Activated CD8-positive, alpha-beta T cell treated with anti-CD3 and anti-CD28 coated beads for 36 hours (primary cell): ENCODE measurements at regions not wholly inside any gene's neighbourhood (a gene's known extent, or its start where the extent isn't known, plus 50 kb on each side); places are given as distances from the start of the nearest gene placed in this dataset.

Source experiments
- ATAC-seq: fragments of 200-7000 bp; cut with Tn5 transposase; one replicate; pipeline ENCODE4 v1.10.0; 2021; ENCODE audit warnings: mild to moderate bottlenecking, moderate library complexity
- CTCF ChIA-PET: fragments of 350-600 bp; sonication (Branson Sonifier 250); formaldehyde crosslinking; loops from one replicate; lab custom pipeline; 2021; ENCODE audit warnings: antibody characterized with exemption; lab: Charles Lee
- POLR2A ChIA-PET: fragments of 350-600 bp; sonication (Branson Sonifier 250); formaldehyde crosslinking; loops from one replicate; lab custom pipeline; 2021; ENCODE audit warnings: antibody characterized with exemption; lab: Charles Lee
- DNase-seq: peaks from one replicate; pipeline ENCODE4 v3.0.0-alpha.2; 2020
- H3K27ac Mint-ChIP-seq: one replicate; pipeline ENCODE4 v1.8.0; 2021; ENCODE audit warnings: mild to moderate bottlenecking, mixed read lengths
- H3K27me3 Mint-ChIP-seq: one replicate; pipeline ENCODE4 v1.8.0; 2021; ENCODE audit warnings: mixed read lengths
- H3K36me3 Mint-ChIP-seq: one replicate; pipeline ENCODE4 v1.8.0; 2021; ENCODE audit warnings: low read depth, mixed read lengths
- H3K4me1 Mint-ChIP-seq: one replicate; pipeline ENCODE4 v1.8.0; 2021; ENCODE audit warnings: low read depth, mixed read lengths
- H3K4me3 Mint-ChIP-seq: one replicate; pipeline ENCODE4 v1.8.0; 2021; ENCODE audit warnings: mild to moderate bottlenecking, moderate library complexity, mixed read lengths
- H3K9me3 Mint-ChIP-seq: one replicate; pipeline ENCODE4 v1.8.0; 2021; ENCODE audit warnings: mixed read lengths
- intact Hi-C: fragments of 100-400 bp; cut with micrococcal nuclease; formaldehyde crosslinking; loops from one replicate; pipeline ENCODE4 v1.10.0; 2022
- TF ChIP-seq, protein P1 (sequence below): fragments of 200-600 bp; IDR thresholded peaks from one replicate; pipeline ENCODE4 v1.8.0; 2022; ENCODE audit warnings: antibody characterized with exemption, mild to moderate bottlenecking

DNA sequence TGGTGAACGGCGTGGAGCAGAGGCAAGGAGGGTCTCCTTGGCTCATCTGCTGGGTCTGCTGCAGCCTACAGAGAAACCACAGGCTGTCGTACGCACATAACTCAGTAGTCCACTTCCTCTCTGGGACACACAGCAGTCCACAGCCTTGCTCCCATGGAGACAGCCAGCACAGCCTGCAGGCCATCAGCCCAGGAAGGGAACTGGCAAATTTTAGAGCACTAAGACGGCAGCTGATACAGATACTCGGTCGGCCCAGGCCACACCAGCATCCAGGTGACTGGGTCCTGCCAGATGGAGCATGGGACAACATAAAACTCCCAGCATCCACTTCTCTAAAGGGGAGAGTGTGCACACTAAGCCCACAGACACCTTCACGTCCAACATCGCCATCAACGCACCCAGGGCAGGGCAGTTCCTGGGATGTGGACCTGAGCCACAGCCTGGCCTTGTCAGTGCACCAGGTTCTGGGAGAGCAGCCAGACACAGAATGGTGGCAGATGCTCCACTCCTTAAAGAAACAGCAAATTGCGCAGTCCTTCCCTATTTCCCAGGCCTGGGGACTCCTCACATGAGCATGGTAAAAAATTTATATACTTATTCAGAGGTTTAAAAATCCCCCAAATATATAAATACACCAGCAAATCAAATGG, 247.1 kb upstream of the RAB4A start:
- DNase-seq (no peak), ATAC-seq (no peak)
- Mint-ChIP-seq H3K9me3 (no peaks in the 10 kb centered on the region), H3K27me3 (no peaks in the 10 kb centered on the region), H3K27ac (no peak overlapping the region), H3K4me1 (peaks cover 11% of the 10 kb centered on the region), H3K4me3 (no peak overlapping the region), H3K36me3 (no peaks in the 10 kb centered on the region)
- intact Hi-C loops: no loop called here
- ChIA-PET POLR2A (interaction anchor here (0.5 kb wide), 1 partner anchor 94 kb away, joined by 3 read pairs; no protein-coding TSS in a partner anchor), CTCF (no interaction called here)
- TF ChIP-seq, protein P1, sequence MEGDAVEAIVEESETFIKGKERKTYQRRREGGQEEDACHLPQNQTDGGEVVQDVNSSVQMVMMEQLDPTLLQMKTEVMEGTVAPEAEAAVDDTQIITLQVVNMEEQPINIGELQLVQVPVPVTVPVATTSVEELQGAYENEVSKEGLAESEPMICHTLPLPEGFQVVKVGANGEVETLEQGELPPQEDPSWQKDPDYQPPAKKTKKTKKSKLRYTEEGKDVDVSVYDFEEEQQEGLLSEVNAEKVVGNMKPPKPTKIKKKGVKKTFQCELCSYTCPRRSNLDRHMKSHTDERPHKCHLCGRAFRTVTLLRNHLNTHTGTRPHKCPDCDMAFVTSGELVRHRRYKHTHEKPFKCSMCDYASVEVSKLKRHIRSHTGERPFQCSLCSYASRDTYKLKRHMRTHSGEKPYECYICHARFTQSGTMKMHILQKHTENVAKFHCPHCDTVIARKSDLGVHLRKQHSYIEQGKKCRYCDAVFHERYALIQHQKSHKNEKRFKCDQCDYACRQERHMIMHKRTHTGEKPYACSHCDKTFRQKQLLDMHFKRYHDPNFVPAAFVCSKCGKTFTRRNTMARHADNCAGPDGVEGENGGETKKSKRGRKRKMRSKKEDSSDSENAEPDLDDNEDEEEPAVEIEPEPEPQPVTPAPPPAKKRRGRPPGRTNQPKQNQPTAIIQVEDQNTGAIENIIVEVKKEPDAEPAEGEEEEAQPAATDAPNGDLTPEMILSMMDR: no peak

DNA sequence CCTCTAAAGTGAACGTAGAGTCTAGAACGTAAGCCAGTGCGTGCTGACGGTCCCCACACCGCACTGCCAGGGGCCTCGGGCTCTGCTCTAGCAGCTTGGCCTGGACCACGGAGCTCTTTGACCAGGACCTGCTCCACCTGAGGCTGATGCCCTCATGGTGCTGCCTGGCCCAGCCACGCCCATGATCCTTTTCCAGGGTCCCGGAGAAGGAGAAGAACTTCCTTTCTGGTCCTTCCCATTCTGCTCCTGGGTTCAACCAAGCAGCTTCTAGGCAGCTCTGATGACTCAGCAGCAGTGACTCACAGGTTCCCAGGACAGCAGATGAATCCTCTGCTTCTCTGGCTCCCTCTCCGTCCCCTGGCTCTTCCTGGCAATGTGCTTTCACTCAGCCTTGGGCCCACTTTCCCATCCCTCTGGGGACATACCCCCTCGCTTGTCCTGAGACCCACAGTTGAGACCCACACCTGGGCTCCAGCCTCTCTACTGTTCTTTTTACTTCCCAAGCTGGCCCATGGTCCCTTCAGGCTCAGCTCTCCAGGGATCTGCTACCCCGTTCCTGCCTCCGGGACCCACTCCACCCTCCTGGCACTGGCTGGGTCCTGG, 246.3 kb upstream of the RAB4A start:
- no peak overlapping the region for H3K4me3 Mint-ChIP-seq
- H3K36me3 Mint-ChIP-seq: no peaks in the 10 kb centered on the region
- intact Hi-C loops: no loop called here
- no peaks in the 10 kb centered on the region for H3K27me3 Mint-ChIP-seq
- DNase-seq (peak; percentile 24), ATAC-seq (no peak)
- H3K4me1 Mint-ChIP-seq: peaks cover 11% of the 10 kb centered on the region
- CTCF ChIA-PET: no interaction called here
- TF ChIP-seq, protein P1: no peak
- no peak overlapping the region for H3K27ac Mint-ChIP-seq
- no peaks in the 10 kb centered on the region for H3K9me3 Mint-ChIP-seq
- POLR2A ChIA-PET: no interaction called here

DNA sequence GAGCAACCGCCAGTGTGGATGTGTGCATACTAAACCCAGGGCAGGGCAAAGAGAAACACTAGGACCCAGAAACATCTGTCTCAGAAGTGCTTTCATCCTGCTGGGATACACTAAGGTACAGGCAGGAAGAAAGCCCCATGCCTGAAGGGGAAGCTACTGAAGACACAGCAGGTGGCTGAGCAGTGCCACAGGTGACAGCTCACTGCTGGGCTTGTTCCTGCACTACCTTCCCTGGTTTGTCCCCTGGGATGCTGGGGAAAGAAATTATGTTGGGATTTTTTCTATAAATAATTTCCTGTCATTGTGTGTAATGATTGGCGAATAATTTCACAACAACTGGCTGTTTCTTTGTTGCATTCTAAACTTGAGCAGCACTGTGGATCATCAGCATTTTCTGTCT, 245.3 kb upstream of the RAB4A start:
- ATAC-seq (no peak), DNase-seq (no peak)
- no peaks in the 10 kb centered on the region for H3K36me3 Mint-ChIP-seq
- H3K9me3 Mint-ChIP-seq: no peaks in the 10 kb centered on the region
- H3K27ac Mint-ChIP-seq: no peak overlapping the region
- ChIA-PET POLR2A (no interaction called here), CTCF (no interaction called here)
- no peaks in the 10 kb centered on the region for H3K27me3 Mint-ChIP-seq
- intact Hi-C loops: no loop called here
- TF ChIP-seq, protein P1: no peak
- peaks cover 11% of the 10 kb centered on the region for H3K4me1 Mint-ChIP-seq
- H3K4me3 Mint-ChIP-seq: no peak overlapping the region

DNA sequence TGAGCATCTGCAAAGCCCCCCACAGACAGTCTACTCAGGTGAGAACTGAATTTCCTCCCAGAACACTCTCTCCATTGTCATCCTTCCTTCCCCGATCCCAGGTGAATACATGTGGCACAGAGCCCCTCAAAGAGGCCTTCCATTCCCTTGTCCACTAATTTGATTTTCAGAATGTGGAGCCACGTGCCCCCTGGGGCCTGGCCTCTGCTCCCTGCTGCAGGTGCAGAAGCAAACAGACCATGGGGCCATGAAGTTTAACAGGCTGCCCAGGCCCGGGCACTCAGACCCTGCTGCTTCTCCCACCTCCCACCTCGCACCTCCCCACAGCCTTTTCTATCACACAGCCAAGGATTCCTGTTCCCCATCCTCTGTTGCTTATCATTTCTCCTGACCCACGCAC, 243.8 kb upstream of the RAB4A start:
- TF ChIP-seq, protein P1: no peak
- ATAC-seq: no peak
- no peak for DNase-seq
- Mint-ChIP-seq H3K36me3 (no peaks in the 10 kb centered on the region), H3K4me3 (peak overlapping the region; percentile 45), H3K9me3 (no peaks in the 10 kb centered on the region), H3K27me3 (no peaks in the 10 kb centered on the region), H3K4me1 (peaks cover 11% of the 10 kb centered on the region), H3K27ac (peak overlapping the region; percentile 72)
- CTCF ChIA-PET: no interaction called here
- intact Hi-C loops: no loop called here
- POLR2A ChIA-PET: interaction anchor here (0.6 to 1.4 kb wide), 3 partner anchors 34 to 178 kb away, joined by 3 to 4 read pairs (median 3); no protein-coding TSS in a partner anchor

DNA sequence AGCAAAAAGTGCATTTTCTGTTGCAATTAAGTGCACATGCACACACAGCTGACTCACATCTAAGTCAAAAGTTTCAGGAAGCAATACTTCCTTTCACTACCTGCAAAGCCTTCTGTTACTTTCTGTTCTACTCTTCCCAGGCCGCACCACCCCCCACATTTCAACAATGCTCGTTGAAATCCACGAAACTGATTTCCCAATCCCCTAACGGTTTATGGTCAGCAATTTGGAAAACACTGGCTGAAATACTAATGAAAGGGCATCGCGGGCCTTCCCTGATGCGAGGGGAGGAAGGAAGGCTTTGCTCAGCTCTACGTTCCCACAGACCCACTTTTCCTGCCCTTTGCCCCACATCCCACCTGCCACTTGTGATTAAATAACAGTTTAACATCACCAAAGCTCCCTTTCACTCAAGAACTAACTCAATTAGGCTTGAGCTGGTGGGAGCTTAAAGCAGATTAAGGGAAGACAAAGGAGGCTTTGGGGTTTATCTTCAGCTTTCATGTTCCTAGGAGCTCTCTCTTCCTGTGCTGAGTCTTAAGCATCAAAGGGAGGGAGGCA, 243.2 kb upstream of the RAB4A start:
- DNase-seq (peak; percentile 41), ATAC-seq (peak; percentile 79)
- ChIA-PET CTCF (interaction anchor here (0.6 to 1.2 kb wide), 2 partner anchors 293 to 630 kb away, joined by 3 read pairs; no protein-coding TSS in a partner anchor), POLR2A (interaction anchor here (0.6 to 1.4 kb wide), 2 partner anchors 34 to 179 kb away, joined by 3 read pairs; no protein-coding TSS in a partner anchor)
- no peaks in the 10 kb centered on the region for H3K9me3 Mint-ChIP-seq
- TF ChIP-seq, protein P1: no peak
- intact Hi-C loops: no loop called here
- H3K4me1 Mint-ChIP-seq: peaks cover 11% of the 10 kb centered on the region
- no peaks in the 10 kb centered on the region for H3K36me3 Mint-ChIP-seq
- H3K27me3 Mint-ChIP-seq: no peaks in the 10 kb centered on the region
- H3K27ac Mint-ChIP-seq: peak overlapping the region; percentile 72
- H3K4me3 Mint-ChIP-seq: peak overlapping the region; percentile 45
